ENCODE measurements at regions not wholly inside any gene's neighbourhood (a gene's known extent, or its start where the extent isn't known, plus 50 kb on each side); places are given as distances from the start of the nearest gene placed in this dataset.

DNA sequence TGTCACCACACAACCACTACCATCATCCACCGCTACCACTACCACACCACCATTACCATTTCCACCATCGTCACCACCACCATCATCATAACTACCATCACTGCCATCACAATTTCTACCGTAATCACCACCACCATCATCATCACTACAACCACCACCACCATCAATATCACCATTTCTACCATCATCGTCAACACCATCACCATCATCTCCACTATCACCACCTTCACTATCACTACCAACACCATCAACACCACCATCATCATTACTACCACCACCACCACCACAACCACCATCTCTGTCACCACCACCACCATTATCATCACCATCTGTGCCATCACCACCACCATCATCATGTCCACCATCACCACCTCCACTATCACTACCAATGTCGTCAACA is 524.5 kb upstream of the C16orf82 start:
- no peak for TF ChIP-seq CTCF (conservative IDR thresholded peaks at IDR 0.05; ENCODE audit: low read depth, low read length)
- TF ChIP-seq EZH2 (IDR thresholded peaks at IDR 0.05; ENCODE audit: borderline replicate concordance, low read depth, low read length, poor library complexity, severe bottlenecking): no peak
